Parathyroid adenoma (tissue), 2 donors: ENCODE measurements at regions not wholly inside any gene's neighbourhood (a gene's known extent, or its start where the extent isn't known, plus 50 kb on each side); places are given as distances from the start of the nearest gene placed in this dataset.

ENCODE experiments used
- H2AFZ ChIP-seq: fragments of 300-600 bp; sonication (generic); one replicate; pipeline ENCODE4 v1.7.0; 2017; ENCODE audit warnings: antibody characterized with exemption, mild to moderate bottlenecking
- H3K27ac ChIP-seq: fragments of 300-600 bp; sonication (generic); one replicate; pipeline ENCODE4 v1.7.0; 2017
- H3K27me3 ChIP-seq: fragments of 300-600 bp; sonication (generic); one replicate; pipeline ENCODE4 v1.7.0; 2017; ENCODE audit warnings: low read length; ENCODE audit not compliant: control insufficient read depth, insufficient read depth
- H3K36me3 ChIP-seq: fragments of 300-600 bp; sonication (generic); one replicate; pipeline ENCODE4 v1.7.0; 2017; ENCODE audit warnings: low read length; ENCODE audit not compliant: control insufficient read depth, insufficient read depth
- H3K4me1 ChIP-seq: fragments of 300-600 bp; sonication (generic); one replicate; pipeline ENCODE4 v1.7.0; 2017; ENCODE audit warnings: control low read depth
- H3K4me2 ChIP-seq: fragments of 300-600 bp; sonication (generic); one replicate; pipeline ENCODE4 v1.7.0; 2017; ENCODE audit warnings: low read length
- H3K4me3 ChIP-seq: fragments of 300-600 bp; sonication (generic); one replicate; pipeline ENCODE4 v1.7.0; 2017; ENCODE audit warnings: low read depth, low read length
- H3K79me2 ChIP-seq: fragments of 300-600 bp; sonication (generic); one replicate; pipeline ENCODE4 v1.7.0; 2017; ENCODE audit warnings: control low read depth
- H3K9ac ChIP-seq: fragments of 300-600 bp; sonication (generic); one replicate; pipeline ENCODE4 v1.7.0; 2017; ENCODE audit warnings: mild to moderate bottlenecking
- H3K9me3 ChIP-seq: fragments of 300-600 bp; sonication (generic); one replicate; pipeline ENCODE4 v1.7.0; 2017; ENCODE audit warnings: low read length; ENCODE audit not compliant: control insufficient read depth
- CTCF ChIP-seq: fragments of 300-600 bp; sonication (generic); IDR thresholded peaks from one replicate; pipeline ENCODE4 v1.7.0; 2017; ENCODE audit warnings: antibody characterized with exemption, mild to moderate bottlenecking
- donor health status: primary hyperparathyroidism.

- Histone ChIP-seq H3K36me3 (no peaks in the 10 kb centered on the region), H3K27ac (no peak overlapping the region), H3K4me2 (no peak overlapping the region), H2AFZ (no peak overlapping the region), H3K9ac (no peak overlapping the region), H3K9me3 (no peaks in the 10 kb centered on the region), H3K4me1 (no peaks in the 10 kb centered on the region), H3K4me3 (no peak overlapping the region), H3K27me3 (no peaks in the 10 kb centered on the region), H3K79me2 (no peaks in the 10 kb centered on the region)
- no peak for TF ChIP-seq CTCF
Measured at GRCh38 chr20:6416371-6416770, 293.5 kb upstream of the FERMT1 start.

DNA sequence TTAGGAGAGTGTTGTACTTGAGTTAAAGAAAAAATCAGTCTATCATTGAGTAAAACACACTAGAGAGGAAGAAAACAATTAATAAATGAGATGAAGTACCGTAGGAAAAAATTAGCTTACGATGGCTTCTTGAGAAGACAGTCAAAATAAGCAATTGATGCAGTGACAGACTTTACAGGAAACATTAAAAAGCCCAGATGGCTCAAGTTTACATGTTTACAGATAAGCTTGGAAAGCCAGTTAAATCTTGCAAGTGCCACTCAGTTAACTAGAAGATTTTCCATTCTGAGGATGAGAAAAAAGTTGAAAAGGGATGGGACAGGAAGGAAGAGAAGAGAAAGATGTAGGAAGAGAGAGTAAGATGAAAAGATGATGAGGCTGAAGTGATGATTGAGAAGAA is 288.8 kb upstream of the FERMT1 start:
- H3K9ac ChIP-seq: no peak overlapping the region
- no peak overlapping the region for H3K4me2 ChIP-seq
- H3K36me3 ChIP-seq: no peaks in the 10 kb centered on the region
- no peak overlapping the region for H2AFZ ChIP-seq
- no peak overlapping the region for H3K27ac ChIP-seq
- no peak overlapping the region for H3K4me3 ChIP-seq
- H3K9me3 ChIP-seq: no peaks in the 10 kb centered on the region
- no peaks in the 10 kb centered on the region for H3K4me1 ChIP-seq
- no peak for TF ChIP-seq CTCF
- no peaks in the 10 kb centered on the region for H3K27me3 ChIP-seq
- no peaks in the 10 kb centered on the region for H3K79me2 ChIP-seq

- Histone ChIP-seq H3K4me2 (no peak overlapping the region), H3K4me1 (no peaks in the 10 kb centered on the region), H3K9ac (no peak overlapping the region), H2AFZ (no peak overlapping the region), H3K27ac (no peak overlapping the region), H3K79me2 (no peaks in the 10 kb centered on the region), H3K4me3 (no peak overlapping the region), H3K27me3 (no peaks in the 10 kb centered on the region), H3K9me3 (no peaks in the 10 kb centered on the region), H3K36me3 (no peaks in the 10 kb centered on the region)
- TF ChIP-seq CTCF: no peak
Measured at GRCh38 chr20:6410721-6411120, 287.9 kb upstream of the FERMT1 start.

- H3K79me2 ChIP-seq: no peaks in the 10 kb centered on the region
- no peak overlapping the region for H3K27ac ChIP-seq
- TF ChIP-seq CTCF: no peak
- no peak overlapping the region for H2AFZ ChIP-seq
- no peaks in the 10 kb centered on the region for H3K9me3 ChIP-seq
- H3K4me2 ChIP-seq: no peak overlapping the region
- no peak overlapping the region for H3K4me3 ChIP-seq
- no peaks in the 10 kb centered on the region for H3K36me3 ChIP-seq
- H3K4me1 ChIP-seq: no peaks in the 10 kb centered on the region
- no peaks in the 10 kb centered on the region for H3K27me3 ChIP-seq
- H3K9ac ChIP-seq: no peak overlapping the region
Measured at GRCh38 chr20:6407163-6407562, 284.3 kb upstream of the FERMT1 start.

DNA sequence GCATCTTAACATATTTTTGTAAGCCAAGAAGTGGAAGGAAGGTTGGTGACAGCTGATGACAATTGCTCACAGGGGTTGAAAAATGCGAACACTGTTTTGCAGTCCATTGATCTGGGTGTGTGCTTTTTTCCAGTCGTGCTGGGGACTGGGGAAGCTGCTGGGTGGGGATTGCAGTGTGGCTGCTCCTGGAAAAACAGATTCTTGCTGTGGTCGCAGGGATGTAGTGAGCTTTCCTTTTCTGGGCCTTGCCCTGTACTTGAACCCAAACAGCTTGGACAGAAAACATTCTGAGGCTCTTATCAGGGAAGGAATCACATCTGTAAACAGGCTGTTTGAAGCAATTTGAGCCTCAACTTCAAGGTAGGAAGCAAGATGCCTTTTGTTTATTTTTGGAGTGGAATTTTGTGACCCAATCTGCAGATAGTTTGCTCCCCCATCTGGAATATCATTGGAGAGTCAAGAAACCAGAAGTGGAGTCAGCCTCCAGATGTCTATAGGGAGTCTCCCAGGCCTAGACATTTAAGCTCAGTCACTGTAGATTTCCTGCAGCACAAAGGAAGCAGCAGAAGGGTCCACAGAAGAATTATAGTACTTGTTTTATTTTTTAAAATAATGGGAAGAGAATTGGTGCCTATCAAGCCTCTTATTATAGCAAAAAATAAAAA is 279.2 kb upstream of the FERMT1 start:
- no peaks in the 10 kb centered on the region for H3K27me3 ChIP-seq

More for the DNA sequence above, 279.2 kb upstream of the FERMT1 start:
- Histone ChIP-seq H3K9me3 (no peaks in the 10 kb centered on the region), H3K79me2 (no peaks in the 10 kb centered on the region), H2AFZ (no peak overlapping the region), H3K36me3 (no peaks in the 10 kb centered on the region), H3K9ac (no peak overlapping the region), H3K4me2 (no peak overlapping the region), H3K4me3 (no peak overlapping the region), H3K4me1 (no peaks in the 10 kb centered on the region), H3K27ac (no peak overlapping the region)
- no peak for TF ChIP-seq CTCF
